ENCODE measurements at regions not wholly inside any gene's neighbourhood (a gene's known extent, or its start where the extent isn't known, plus 50 kb on each side); places are given as distances from the start of the nearest gene placed in this dataset.

- Histone ChIP-seq H3K9me3 (no peaks in the 10 kb centered on the region), H3K4me1 (peaks cover 26% of the 10 kb centered on the region), H3K4me3 (ENCODE audit: low read depth, low read length) (no peak overlapping the region), H3K27me3 (replicated peaks; ENCODE audit: control insufficient read depth, insufficient read depth, low read length) (no peaks in the 10 kb centered on the region), H3K36me3 (ENCODE audit: control insufficient read depth, insufficient read depth, low read length) (no peaks in the 10 kb centered on the region)
- ChIA-PET POLR2A (no interaction called here), CTCF (no interaction called here)
- no peak for DNase-seq
- Mint-ChIP-seq H3K27me3 (ENCODE audit: insufficient read depth, unreplicated experiment) (no peaks in the 10 kb centered on the region), H3K4me3 (ENCODE audit: unreplicated experiment) (no peak overlapping the region), H3K4me1 (ENCODE audit: low read depth, unreplicated experiment) (peaks cover 13% of the 10 kb centered on the region), H3K36me3 (ENCODE audit: insufficient read depth, unreplicated experiment) (no peaks in the 10 kb centered on the region), H3K9me3 (ENCODE audit: unreplicated experiment) (no peaks in the 10 kb centered on the region), H3K27ac (ENCODE audit: unreplicated experiment) (no peak overlapping the region)
- intact Hi-C loops (cut with micrococcal nuclease; ENCODE audit: unreplicated experiment), result no loop called here
- no TSS peak for BruUV-seq (replicated peaks)
- TF ChIP-seq CTCF (IDR thresholded peaks at IDR 0.05; ENCODE audit: insufficient read depth in 1 of 2, low read depth in 1 of 2, low read length in 1 of 2, severe bottlenecking in 1 of 2, unreplicated experiment in 1 of 2), result no peak
Observed at GRCh38 chr4:130071746-130072145, 975.8 kb downstream of the C4orf33 start.

- ChIA-PET CTCF (no interaction called here), POLR2A (no interaction called here)
- intact Hi-C loops (cut with micrococcal nuclease; ENCODE audit: unreplicated experiment), result no loop called here
- H3K27me3 Mint-ChIP-seq (ENCODE audit: insufficient read depth, unreplicated experiment), result no peaks in the 10 kb centered on the region
- Histone ChIP-seq H3K4me3 (ENCODE audit: low read depth, low read length) (no peak overlapping the region), H3K9me3 (no peaks in the 10 kb centered on the region), H3K27me3 (replicated peaks; ENCODE audit: control insufficient read depth, insufficient read depth, low read length) (no peaks in the 10 kb centered on the region), H3K4me1 (peaks cover 26% of the 10 kb centered on the region), H3K36me3 (ENCODE audit: control insufficient read depth, insufficient read depth, low read length) (no peaks in the 10 kb centered on the region)
- no peak for TF ChIP-seq CTCF (IDR thresholded peaks at IDR 0.05; ENCODE audit: insufficient read depth in 1 of 2, low read depth in 1 of 2, low read length in 1 of 2, severe bottlenecking in 1 of 2, unreplicated experiment in 1 of 2)
- H3K4me1 Mint-ChIP-seq (ENCODE audit: low read depth, unreplicated experiment), result peaks cover 13% of the 10 kb centered on the region
- H3K4me3 Mint-ChIP-seq (ENCODE audit: unreplicated experiment), result no peak overlapping the region
- no TSS peak for BruUV-seq (replicated peaks)
- no peak overlapping the region for H3K27ac Mint-ChIP-seq (ENCODE audit: unreplicated experiment)
- peak in 1 of 2 experiments; percentile 10 for DNase-seq
- no peaks in the 10 kb centered on the region for H3K36me3 Mint-ChIP-seq (ENCODE audit: insufficient read depth, unreplicated experiment)
- H3K9me3 Mint-ChIP-seq (ENCODE audit: unreplicated experiment), result no peaks in the 10 kb centered on the region
Observed at GRCh38 chr4:130073145-130073790, 977.3 kb downstream of the C4orf33 start.

- H3K27me3 Mint-ChIP-seq (ENCODE audit: insufficient read depth, unreplicated experiment), result no peaks in the 10 kb centered on the region
- BruUV-seq (replicated peaks), result no TSS peak
- no peak for DNase-seq
- no peak for TF ChIP-seq CTCF (IDR thresholded peaks at IDR 0.05; ENCODE audit: insufficient read depth in 1 of 2, low read depth in 1 of 2, low read length in 1 of 2, severe bottlenecking in 1 of 2, unreplicated experiment in 1 of 2)
- H3K4me1 ChIP-seq, result peaks cover 26% of the 10 kb centered on the region
- H3K27me3 ChIP-seq (replicated peaks; ENCODE audit: control insufficient read depth, insufficient read depth, low read length), result no peaks in the 10 kb centered on the region
- H3K36me3 Mint-ChIP-seq (ENCODE audit: insufficient read depth, unreplicated experiment), result no peaks in the 10 kb centered on the region
- no peak overlapping the region for H3K4me3 Mint-ChIP-seq (ENCODE audit: unreplicated experiment)
- H3K9me3 Mint-ChIP-seq (ENCODE audit: unreplicated experiment), result no peaks in the 10 kb centered on the region
- H3K4me1 Mint-ChIP-seq (ENCODE audit: low read depth, unreplicated experiment), result peaks cover 13% of the 10 kb centered on the region
- CTCF ChIA-PET, result no interaction called here
- H3K9me3 ChIP-seq, result no peaks in the 10 kb centered on the region
- no peak overlapping the region for H3K4me3 ChIP-seq (ENCODE audit: low read depth, low read length)
- POLR2A ChIA-PET, result no interaction called here
- H3K36me3 ChIP-seq (ENCODE audit: control insufficient read depth, insufficient read depth, low read length), result no peaks in the 10 kb centered on the region
- H3K27ac Mint-ChIP-seq (ENCODE audit: unreplicated experiment), result no peak overlapping the region
- intact Hi-C loops (cut with micrococcal nuclease; ENCODE audit: unreplicated experiment), result no loop called here
Observed at GRCh38 chr4:130074096-130074495, 978.1 kb downstream of the C4orf33 start.

All from Caco-2 (cell line).